ENCODE measurements at regions not wholly inside any gene's neighbourhood (a gene's known extent, or its start where the extent isn't known, plus 50 kb on each side); places are given as distances from the start of the nearest gene placed in this dataset.

- DNase-seq (ENCODE audit: low read depth in 1 of 2, low spot score in 1 of 2), result no peak
- no peaks in the 10 kb centered on the region for H3K27me3 ChIP-seq (ENCODE audit: insufficient read depth, poor library complexity, severe bottlenecking)
- H3K27ac ChIP-seq (replicated peaks), result no peak overlapping the region
- TF ChIP-seq POLR2AphosphoS5 (IDR thresholded peaks at IDR 0.05; ENCODE audit: low read depth), result no peak
- TF ChIP-seq CTCF (IDR thresholded peaks at IDR 0.05; ENCODE audit: insufficient read depth, low read length), result no peak
- TF ChIP-seq GABPA (IDR thresholded peaks at IDR 0.05; ENCODE audit: low read depth), result no peak
- no peak for TF ChIP-seq REST (IDR thresholded peaks at IDR 0.05; ENCODE audit: insufficient replicate concordance, low read depth)
- TF ChIP-seq SPI1 (IDR thresholded peaks at IDR 0.05; ENCODE audit: borderline replicate concordance, low read depth), result no peak
- H3K4me3 ChIP-seq (replicated peaks; ENCODE audit: insufficient read depth, low read length), result no peak overlapping the region
These were observed 304.4 kb downstream of the DHX15 start for GRCh38 chr4:24279911-24280375.

- DNase-seq (ENCODE audit: low read depth in 1 of 2, low spot score in 1 of 2), result no peak
- Histone ChIP-seq H3K27ac (replicated peaks) (no peak overlapping the region), H3K27me3 (ENCODE audit: insufficient read depth, poor library complexity, severe bottlenecking) (no peaks in the 10 kb centered on the region), H3K4me3 (replicated peaks; ENCODE audit: insufficient read depth, low read length) (no peak overlapping the region)
- TF ChIP-seq GABPA (IDR thresholded peaks at IDR 0.05; ENCODE audit: low read depth), result no peak
- no peak for TF ChIP-seq REST (IDR thresholded peaks at IDR 0.05; ENCODE audit: insufficient replicate concordance, low read depth)
- no peak for TF ChIP-seq POLR2AphosphoS5 (IDR thresholded peaks at IDR 0.05; ENCODE audit: low read depth)
- TF ChIP-seq CTCF (IDR thresholded peaks at IDR 0.05; ENCODE audit: insufficient read depth, low read length), result no peak
- no peak for TF ChIP-seq SPI1 (IDR thresholded peaks at IDR 0.05; ENCODE audit: borderline replicate concordance, low read depth)
These were observed 304.9 kb downstream of the DHX15 start for GRCh38 chr4:24279469-24279868.

GRCh38 chr4:24278693-24279092 is 305.7 kb downstream of the DHX15 start:
- DNase-seq (ENCODE audit: low read depth in 1 of 2, low spot score in 1 of 2), result no peak
- TF ChIP-seq CTCF (IDR thresholded peaks at IDR 0.05; ENCODE audit: insufficient read depth, low read length), result no peak
- TF ChIP-seq SPI1 (IDR thresholded peaks at IDR 0.05; ENCODE audit: borderline replicate concordance, low read depth), result no peak
- no peak for TF ChIP-seq GABPA (IDR thresholded peaks at IDR 0.05; ENCODE audit: low read depth)
- TF ChIP-seq REST (IDR thresholded peaks at IDR 0.05; ENCODE audit: insufficient replicate concordance, low read depth), result no peak
- TF ChIP-seq POLR2AphosphoS5 (IDR thresholded peaks at IDR 0.05; ENCODE audit: low read depth), result no peak
- no peak overlapping the region for H3K4me3 ChIP-seq (replicated peaks; ENCODE audit: insufficient read depth, low read length)
- no peak overlapping the region for H3K27ac ChIP-seq (replicated peaks)
- H3K27me3 ChIP-seq (ENCODE audit: insufficient read depth, poor library complexity, severe bottlenecking), result no peaks in the 10 kb centered on the region

All from HL-60 (cell line).